ENCODE measurements at regions not wholly inside any gene's neighbourhood (a gene's known extent, or its start where the extent isn't known, plus 50 kb on each side); places are given as distances from the start of the nearest gene placed in this dataset.

- no peak for DNase-seq
Observed at GRCh38 chr6:40714576-40715564, 127.7 kb upstream of the LRFN2 start.

GRCh38 chr6:40714143-40714542 is 127.0 kb upstream of the LRFN2 start:
- no peak for DNase-seq

GRCh38 chr6:40713002-40713719 is 126.0 kb upstream of the LRFN2 start:
- DNase-seq: no peak

GRCh38 chr6:40710626-40711330 is 123.6 kb upstream of the LRFN2 start:
- DNase-seq: no peak

- DNase-seq: no peak
Observed at GRCh38 chr6:40708049-40708448, 120.9 kb upstream of the LRFN2 start.

GRCh38 chr6:40706178-40706577 is 119.0 kb upstream of the LRFN2 start:
- DNase-seq: no peak

GRCh38 chr6:40705354-40705753 is 118.2 kb upstream of the LRFN2 start:
- no peak for DNase-seq

- DNase-seq: no peak
Observed at GRCh38 chr6:40701352-40702007, 114.3 kb upstream of the LRFN2 start.

GRCh38 chr6:40700006-40700580 is 112.9 kb upstream of the LRFN2 start:
- DNase-seq: no peak

- no peak for DNase-seq
Observed at GRCh38 chr6:40695750-40696415, 108.7 kb upstream of the LRFN2 start.

GRCh38 chr6:40695114-40695513 is 108.0 kb upstream of the LRFN2 start:
- no peak for DNase-seq

- no peak for DNase-seq
Observed at GRCh38 chr6:40693768-40694167, 106.6 kb upstream of the LRFN2 start.

GRCh38 chr6:40692337-40692736 is 105.2 kb upstream of the LRFN2 start:
- DNase-seq: no peak

GRCh38 chr6:40689185-40689584 is 102.0 kb upstream of the LRFN2 start:
- no peak for DNase-seq

GRCh38 chr6:40688214-40688761 is 101.1 kb upstream of the LRFN2 start:
- no peak for DNase-seq

- DNase-seq: no peak
Observed at GRCh38 chr6:40685862-40686261, 98.7 kb upstream of the LRFN2 start.

- DNase-seq: no peak
Observed at GRCh38 chr6:40681622-40682021, 94.5 kb upstream of the LRFN2 start.

- DNase-seq: no peak
Observed at GRCh38 chr6:40678941-40679340, 91.8 kb upstream of the LRFN2 start.

- DNase-seq: no peak
Observed at GRCh38 chr6:40674170-40674569, 87.0 kb upstream of the LRFN2 start.

GRCh38 chr6:40672087-40672486 is 84.9 kb upstream of the LRFN2 start:
- no peak for DNase-seq

- DNase-seq: no peak
Observed at GRCh38 chr6:40671694-40672050, 84.5 kb upstream of the LRFN2 start.
